Duodenal mucosa (tissue), 2 donors: ENCODE measurements at regions not wholly inside any gene's neighbourhood (a gene's known extent, or its start where the extent isn't known, plus 50 kb on each side); places are given as distances from the start of the nearest gene placed in this dataset.

Experiments
- H3K27ac ChIP-seq: one replicate; pipeline ENCODE4 v1.7.0; 2013; ENCODE audit warnings: low read depth, low read length
- H3K27me3 ChIP-seq, 2 donors: one replicate each; pipeline ENCODE4 v1.7.0; 2013; ENCODE audit warnings: low read length in 2 of 2, control low read depth in 1 of 2; ENCODE audit not compliant: insufficient read depth in 2 of 2, control insufficient read depth in 1 of 2
- H3K36me3 ChIP-seq, 2 donors: one replicate each; pipeline ENCODE4 v1.7.0; 2013; ENCODE audit warnings: low read length in 2 of 2, control low read depth in 1 of 2; ENCODE audit not compliant: insufficient read depth in 2 of 2, control insufficient read depth in 1 of 2
- H3K4me1 ChIP-seq, 2 donors: one replicate each; pipeline ENCODE4 v1.7.0; 2013; ENCODE audit warnings: low read length in 2 of 2, control low read depth in 1 of 2; ENCODE audit not compliant: insufficient read depth in 2 of 2, control insufficient read depth in 1 of 2
- H3K4me3 ChIP-seq, 2 donors: one replicate each; pipeline ENCODE4 v1.7.0; 2013; ENCODE audit warnings: low read length in 2 of 2, low read depth in 1 of 2
- H3K9ac ChIP-seq, 2 donors: one replicate each; pipeline ENCODE4 v1.7.0; 2013; ENCODE audit warnings: low read length in 2 of 2, low read depth in 1 of 2
- H3K9me3 ChIP-seq, 2 donors: one replicate each; pipeline ENCODE4 v1.7.0; 2013; ENCODE audit warnings: low read length in 2 of 2, control low read depth in 1 of 2; ENCODE audit not compliant: control insufficient read depth in 1 of 2

DNA sequence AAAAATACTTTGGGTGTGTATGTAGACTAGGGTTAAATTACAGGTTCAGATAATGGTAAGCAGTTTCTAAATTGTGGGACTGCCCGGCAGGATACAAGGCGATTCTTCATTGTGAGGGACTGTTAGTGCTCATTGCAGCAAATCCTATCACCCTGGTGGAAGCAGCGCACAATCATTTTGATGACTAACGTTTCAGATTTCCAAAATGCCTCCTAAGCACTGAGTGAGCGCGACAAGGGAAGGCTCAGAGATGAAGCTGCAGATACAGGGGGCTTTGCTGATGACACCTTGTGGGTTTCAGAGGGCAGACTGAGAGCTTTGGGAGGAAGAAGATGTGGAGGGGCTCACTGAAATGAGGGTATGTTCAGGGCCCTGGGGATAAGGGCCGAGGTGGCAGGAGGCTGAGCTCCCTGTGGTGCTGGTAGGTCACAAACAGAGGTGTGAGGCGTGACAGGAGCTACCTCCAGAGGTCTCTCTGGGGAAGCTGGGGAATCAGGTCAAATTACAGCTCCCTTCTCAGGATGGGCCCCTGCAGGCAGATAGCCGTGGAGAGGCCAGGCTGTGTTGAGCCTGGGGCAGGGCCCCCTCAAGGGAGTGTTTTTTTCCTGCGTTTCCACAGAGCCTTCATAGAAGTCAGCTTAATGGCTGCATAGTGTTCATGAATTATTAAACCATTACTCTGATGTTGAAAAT, 84.5 kb upstream of the FYN start:
- H3K27me3 ChIP-seq, result peaks cover 0 to 6% of the 10 kb centered on the region in 2 donors
- H3K9ac ChIP-seq, result no peak overlapping the region
- no peak overlapping the region for H3K27ac ChIP-seq
- no peak overlapping the region for H3K4me3 ChIP-seq
- H3K36me3 ChIP-seq, result no peaks in the 10 kb centered on the region
- H3K4me1 ChIP-seq, result no peaks in the 10 kb centered on the region
- H3K9me3 ChIP-seq, result no peaks in the 10 kb centered on the region

GRCh38 chr6:111958534-111958933, 85.3 kb upstream of the FYN start:
- Histone ChIP-seq H3K9me3 (no peaks in the 10 kb centered on the region), H3K4me3 (no peak overlapping the region), H3K36me3 (no peaks in the 10 kb centered on the region), H3K27me3 (peaks cover 0 to 6% of the 10 kb centered on the region in 2 donors), H3K4me1 (no peaks in the 10 kb centered on the region), H3K27ac (no peak overlapping the region), H3K9ac (no peak overlapping the region)

DNA sequence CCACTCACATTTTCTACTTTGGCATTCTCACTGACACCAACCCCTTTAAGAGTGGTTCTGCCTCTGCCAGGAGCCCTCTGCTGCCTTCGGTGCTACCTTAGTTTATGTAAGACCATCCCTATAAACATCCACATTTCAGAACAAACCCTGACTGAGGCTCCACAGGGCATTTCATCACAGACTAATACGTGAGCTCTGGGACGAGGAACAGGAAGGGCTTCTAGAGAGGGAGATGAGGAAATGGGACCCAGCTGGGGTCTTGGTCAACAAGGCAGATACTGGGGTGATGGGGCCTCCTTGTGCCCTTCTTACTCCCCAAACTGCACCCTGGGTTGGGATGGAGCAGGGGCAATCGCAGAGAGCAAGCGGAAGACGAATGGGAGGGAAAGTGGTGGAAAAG, 86.5 kb upstream of the FYN start:
- Histone ChIP-seq H3K27ac (no peak overlapping the region), H3K4me3 (no peak overlapping the region)

GRCh38 chr6:111967131-111967530, 86.8 kb upstream of the CCN6 start:
- Histone ChIP-seq H3K9me3 (no peaks in the 10 kb centered on the region), H3K36me3 (no peaks in the 10 kb centered on the region), H3K27me3 (no peaks in the 10 kb centered on the region), H3K9ac (no peak overlapping the region), H3K4me1 (no peaks in the 10 kb centered on the region), H3K27ac (no peak overlapping the region), H3K4me3 (no peak overlapping the region)

More for the DNA sequence above, 86.5 kb upstream of the FYN start:
- H3K9me3 ChIP-seq, result no peaks in the 10 kb centered on the region
- peaks cover 0 to 6% of the 10 kb centered on the region in 2 donors for H3K27me3 ChIP-seq
- no peak overlapping the region for H3K9ac ChIP-seq
- H3K4me1 ChIP-seq, result no peaks in the 10 kb centered on the region
- no peaks in the 10 kb centered on the region for H3K36me3 ChIP-seq

DNA sequence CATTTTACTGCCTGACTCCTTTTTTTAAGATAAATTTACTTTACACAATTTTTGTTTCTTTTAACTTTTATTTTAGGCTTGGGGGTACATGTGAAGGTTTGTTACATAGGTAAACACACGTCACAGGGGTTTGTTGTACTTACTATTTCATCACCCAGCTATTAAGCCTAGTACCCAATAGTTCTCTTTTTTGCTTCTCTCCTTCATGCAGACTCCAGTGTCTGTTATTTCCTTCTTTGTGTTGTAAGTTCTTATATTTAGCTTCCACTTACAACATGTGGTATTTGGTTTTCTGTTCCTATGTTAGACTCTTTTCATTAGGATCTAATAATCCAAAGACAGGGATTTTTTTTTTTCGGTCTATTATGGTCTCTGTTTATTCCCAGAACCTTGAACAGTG, 83.5 kb upstream of the CCN6 start:
- peaks cover 0 to 9% of the 10 kb centered on the region in 2 donors for H3K4me1 ChIP-seq
- H3K9me3 ChIP-seq, result no peaks in the 10 kb centered on the region
- H3K36me3 ChIP-seq, result no peaks in the 10 kb centered on the region
- no peak overlapping the region for H3K27ac ChIP-seq
- no peak overlapping the region for H3K4me3 ChIP-seq
- no peak overlapping the region for H3K9ac ChIP-seq
- no peaks in the 10 kb centered on the region for H3K27me3 ChIP-seq

- Histone ChIP-seq H3K4me1 (peaks cover 0 to 9% of the 10 kb centered on the region in 2 donors), H3K27me3 (no peaks in the 10 kb centered on the region), H3K36me3 (no peaks in the 10 kb centered on the region), H3K4me3 (no peak overlapping the region), H3K9me3 (no peaks in the 10 kb centered on the region), H3K27ac (no peak overlapping the region), H3K9ac (no peak overlapping the region)
Observed at GRCh38 chr6:111971181-111971841, 82.6 kb upstream of the CCN6 start.

GRCh38 chr6:111971866-111972532, 81.9 kb upstream of the CCN6 start:
- H3K9me3 ChIP-seq, result no peaks in the 10 kb centered on the region
- no peaks in the 10 kb centered on the region for H3K36me3 ChIP-seq
- no peak overlapping the region for H3K4me3 ChIP-seq
- H3K9ac ChIP-seq, result no peak overlapping the region
- no peak overlapping the region for H3K27ac ChIP-seq
- peaks cover 0 to 9% of the 10 kb centered on the region in 2 donors for H3K4me1 ChIP-seq
- H3K27me3 ChIP-seq, result no peaks in the 10 kb centered on the region

- peaks cover 0 to 9% of the 10 kb centered on the region in 2 donors for H3K4me1 ChIP-seq
- H3K27ac ChIP-seq, result no peak overlapping the region
- peaks cover 0 to 4% of the 10 kb centered on the region in 2 donors for H3K27me3 ChIP-seq
- H3K36me3 ChIP-seq, result no peaks in the 10 kb centered on the region
- no peak overlapping the region for H3K4me3 ChIP-seq
- no peak overlapping the region for H3K9ac ChIP-seq
- H3K9me3 ChIP-seq, result no peaks in the 10 kb centered on the region
Observed at GRCh38 chr6:111972745-111973117, 81.2 kb upstream of the CCN6 start.

GRCh38 chr6:111973118-111973761, 80.7 kb upstream of the CCN6 start:
- Histone ChIP-seq H3K9me3 (no peaks in the 10 kb centered on the region), H3K27me3 (peaks cover 0 to 4% of the 10 kb centered on the region in 2 donors), H3K9ac (peak overlapping the region in 1 of 2 donors; percentile 22), H3K36me3 (no peaks in the 10 kb centered on the region), H3K4me3 (no peak overlapping the region), H3K27ac (no peak overlapping the region), H3K4me1 (peaks cover 0 to 9% of the 10 kb centered on the region in 2 donors)
